ENCODE measurements at regions not wholly inside any gene's neighbourhood (a gene's known extent, or its start where the extent isn't known, plus 50 kb on each side); places are given as distances from the start of the nearest gene placed in this dataset.
"Not testable (repeated sequence)": the region's sequence is repeated elsewhere in the genome, so short reads cannot be mapped to it uniquely, and the experiment has no call there.

GRCh38 chr18:1104181-1104881 lies 199.7 kb downstream of the ADCYAP1 start:
- H3K27me3 ChIP-seq (ENCODE audit: control insufficient read depth in 2 of 2, insufficient read depth in 1 of 2, low read length in 1 of 2), result no peaks in the 10 kb centered on the region
- DNase-seq (ENCODE audit: low read depth in 6 of 9, low spot score in 9 of 9), result no peak
- WGBS, result 88% methylated on average over 4 of the region's 4 CpGs

GRCh38 chr18:1124495-1124894 lies 219.8 kb downstream of the ADCYAP1 start:
- Histone ChIP-seq H3K27ac (ENCODE audit: low read depth in 1 of 2, low read length in 1 of 2) (no peak overlapping the region), H3K9me3 (ENCODE audit: control insufficient read depth in 2 of 2, insufficient read depth in 1 of 2, low read length in 1 of 2) (no peaks in the 10 kb centered on the region), H3K4me1 (ENCODE audit: control insufficient read depth in 2 of 2, insufficient read depth in 2 of 2, low read length in 2 of 2) (no peaks in the 10 kb centered on the region), H3K36me3 (ENCODE audit: control insufficient read depth in 2 of 2, insufficient read depth in 2 of 2, low read length in 1 of 2) (no peaks in the 10 kb centered on the region), H3K4me3 (ENCODE audit: low read length in 2 of 2) (no peak overlapping the region), H3K27me3 (ENCODE audit: control insufficient read depth in 2 of 2, insufficient read depth in 1 of 2, low read length in 1 of 2) (no peaks in the 10 kb centered on the region)
- no peak for DNase-seq (ENCODE audit: low read depth in 6 of 9, low spot score in 9 of 9)
- 96% methylated on average over 2 of the region's 2 CpGs for WGBS

More at GRCh38 chr18:1104181-1104881, 199.7 kb downstream of the ADCYAP1 start:
- no peaks in the 10 kb centered on the region for H3K4me1 ChIP-seq (ENCODE audit: control insufficient read depth in 2 of 2, insufficient read depth in 2 of 2, low read length in 2 of 2)
- no peak overlapping the region for H3K27ac ChIP-seq (ENCODE audit: low read depth in 1 of 2, low read length in 1 of 2)
- H3K9me3 ChIP-seq (ENCODE audit: control insufficient read depth in 2 of 2, insufficient read depth in 1 of 2, low read length in 1 of 2), result no peaks in the 10 kb centered on the region
- H3K4me3 ChIP-seq (ENCODE audit: low read length in 2 of 2), result no peak overlapping the region
- no peaks in the 10 kb centered on the region for H3K36me3 ChIP-seq (ENCODE audit: control insufficient read depth in 2 of 2, insufficient read depth in 2 of 2, low read length in 1 of 2)

DNA sequence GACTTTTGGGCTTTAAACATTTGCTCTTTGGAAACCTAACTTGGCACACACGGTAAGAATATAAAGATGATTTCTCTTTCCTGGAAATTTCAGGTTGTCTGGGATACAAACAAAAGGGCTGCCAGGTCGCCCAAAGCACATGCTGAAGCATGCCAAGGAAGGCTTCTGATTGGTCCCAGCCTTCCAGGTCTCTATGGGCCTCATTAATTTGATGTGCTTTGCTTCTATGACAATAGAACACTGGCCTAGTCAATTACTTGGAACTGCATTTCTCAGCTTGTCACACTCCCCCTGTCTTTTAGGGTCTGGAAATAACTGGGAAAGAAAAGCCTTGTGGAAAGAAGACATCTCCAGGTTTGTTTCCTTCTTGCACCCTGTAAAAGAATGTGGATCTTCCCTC lies 228.9 kb downstream of the ADCYAP1 start:
- 72% methylated on average over 2 of the region's 2 CpGs for WGBS
- H3K4me3 ChIP-seq (ENCODE audit: low read length in 2 of 2), result no peak overlapping the region
- no peaks in the 10 kb centered on the region for H3K4me1 ChIP-seq (ENCODE audit: control insufficient read depth in 2 of 2, insufficient read depth in 2 of 2, low read length in 2 of 2)
- H3K27me3 ChIP-seq (ENCODE audit: control insufficient read depth in 2 of 2, insufficient read depth in 1 of 2, low read length in 1 of 2), result no peaks in the 10 kb centered on the region
- DNase-seq (ENCODE audit: low read depth in 6 of 9, low spot score in 9 of 9), result no peak
- H3K9me3 ChIP-seq (ENCODE audit: control insufficient read depth in 2 of 2, insufficient read depth in 1 of 2, low read length in 1 of 2), result no peaks in the 10 kb centered on the region
- H3K36me3 ChIP-seq (ENCODE audit: control insufficient read depth in 2 of 2, insufficient read depth in 2 of 2, low read length in 1 of 2), result no peaks in the 10 kb centered on the region
- no peak overlapping the region for H3K27ac ChIP-seq (ENCODE audit: low read depth in 1 of 2, low read length in 1 of 2)

- WGBS, result 84% methylated on average over 1 of the region's 1 CpG
- DNase-seq (ENCODE audit: low read depth in 6 of 9, low spot score in 9 of 9), result no peak
- Histone ChIP-seq H3K4me3 (ENCODE audit: low read length in 2 of 2) (no peak overlapping the region), H3K27me3 (ENCODE audit: control insufficient read depth in 2 of 2, insufficient read depth in 1 of 2, low read length in 1 of 2) (no peaks in the 10 kb centered on the region), H3K9me3 (ENCODE audit: control insufficient read depth in 2 of 2, insufficient read depth in 1 of 2, low read length in 1 of 2) (peaks cover 0 to 16% of the 10 kb centered on the region in 2 donors), H3K4me1 (ENCODE audit: control insufficient read depth in 2 of 2, insufficient read depth in 2 of 2, low read length in 2 of 2) (no peaks in the 10 kb centered on the region), H3K27ac (ENCODE audit: low read depth in 1 of 2, low read length in 1 of 2) (no peak overlapping the region), H3K36me3 (ENCODE audit: control insufficient read depth in 2 of 2, insufficient read depth in 2 of 2, low read length in 1 of 2) (no peaks in the 10 kb centered on the region)
Observed at GRCh38 chr18:1147730-1148129, 243.1 kb downstream of the ADCYAP1 start.

DNA sequence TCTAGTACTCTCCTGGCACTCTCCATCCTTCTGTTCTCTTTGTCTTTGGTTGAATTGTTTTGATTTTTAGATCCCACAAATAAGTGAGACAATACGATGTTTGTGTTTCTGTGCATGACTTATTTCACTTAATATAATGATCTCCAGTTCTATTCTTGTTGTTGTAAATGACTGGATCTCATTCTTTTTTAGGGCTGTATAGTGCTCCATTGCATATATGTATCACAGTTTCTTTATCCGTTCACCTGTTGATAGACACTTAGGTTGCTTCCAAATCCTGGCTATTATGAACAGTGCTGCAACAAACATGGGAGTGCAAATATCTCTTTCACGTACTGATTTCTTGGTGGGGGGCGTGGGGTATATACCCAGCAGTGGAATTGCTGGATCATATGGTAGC lies 245.0 kb downstream of the ADCYAP1 start:
- DNase-seq (ENCODE audit: low read depth in 6 of 9, low spot score in 9 of 9), result no peak
- Histone ChIP-seq H3K4me3 (ENCODE audit: low read length in 2 of 2) (no peak overlapping the region), H3K27ac (ENCODE audit: low read depth in 1 of 2, low read length in 1 of 2) (no peak overlapping the region), H3K9me3 (ENCODE audit: control insufficient read depth in 2 of 2, insufficient read depth in 1 of 2, low read length in 1 of 2) (peaks cover 0 to 16% of the 10 kb centered on the region in 2 donors), H3K36me3 (ENCODE audit: control insufficient read depth in 2 of 2, insufficient read depth in 2 of 2, low read length in 1 of 2) (no peaks in the 10 kb centered on the region), H3K27me3 (ENCODE audit: control insufficient read depth in 2 of 2, insufficient read depth in 1 of 2, low read length in 1 of 2) (no peaks in the 10 kb centered on the region), H3K4me1 (ENCODE audit: control insufficient read depth in 2 of 2, insufficient read depth in 2 of 2, low read length in 2 of 2) (no peaks in the 10 kb centered on the region)
- 96% methylated on average over 4 of the region's 4 CpGs for WGBS

- no peaks in the 10 kb centered on the region for H3K27me3 ChIP-seq (ENCODE audit: control insufficient read depth in 2 of 2, insufficient read depth in 1 of 2, low read length in 1 of 2)
- peaks cover 0 to 20% of the 10 kb centered on the region in 2 donors for H3K9me3 ChIP-seq (ENCODE audit: control insufficient read depth in 2 of 2, insufficient read depth in 1 of 2, low read length in 1 of 2)
- no peaks in the 10 kb centered on the region for H3K4me1 ChIP-seq (ENCODE audit: control insufficient read depth in 2 of 2, insufficient read depth in 2 of 2, low read length in 2 of 2)
- no peak overlapping the region for H3K27ac ChIP-seq (ENCODE audit: low read depth in 1 of 2, low read length in 1 of 2)
- 70% methylated on average over 2 of the region's 2 CpGs for WGBS
- no peaks in the 10 kb centered on the region for H3K36me3 ChIP-seq (ENCODE audit: control insufficient read depth in 2 of 2, insufficient read depth in 2 of 2, low read length in 1 of 2)
- no peak for DNase-seq (ENCODE audit: low read depth in 6 of 9, low spot score in 9 of 9)
- no peak overlapping the region for H3K4me3 ChIP-seq (ENCODE audit: low read length in 2 of 2)
Observed at GRCh38 chr18:1150344-1150743, 245.7 kb downstream of the ADCYAP1 start.

GRCh38 chr18:1152958-1153357 lies 248.3 kb downstream of the ADCYAP1 start:
- H3K36me3 ChIP-seq (ENCODE audit: control insufficient read depth in 2 of 2, insufficient read depth in 2 of 2, low read length in 1 of 2); H3K4me1 ChIP-seq (ENCODE audit: control insufficient read depth in 2 of 2, insufficient read depth in 2 of 2, low read length in 2 of 2); H3K27me3 ChIP-seq (ENCODE audit: control insufficient read depth in 2 of 2, insufficient read depth in 1 of 2, low read length in 1 of 2); H3K4me3 ChIP-seq (ENCODE audit: low read length in 2 of 2); DNase-seq (ENCODE audit: low read depth in 6 of 9, low spot score in 9 of 9); H3K27ac ChIP-seq (ENCODE audit: low read depth in 1 of 2, low read length in 1 of 2): not testable (repeated sequence)
- WGBS, result 68% methylated on average over 2 of the region's 2 CpGs
- peaks cover 0 to 18% of the 10 kb centered on the region in 2 donors for H3K9me3 ChIP-seq (ENCODE audit: control insufficient read depth in 2 of 2, insufficient read depth in 1 of 2, low read length in 1 of 2)

DNA sequence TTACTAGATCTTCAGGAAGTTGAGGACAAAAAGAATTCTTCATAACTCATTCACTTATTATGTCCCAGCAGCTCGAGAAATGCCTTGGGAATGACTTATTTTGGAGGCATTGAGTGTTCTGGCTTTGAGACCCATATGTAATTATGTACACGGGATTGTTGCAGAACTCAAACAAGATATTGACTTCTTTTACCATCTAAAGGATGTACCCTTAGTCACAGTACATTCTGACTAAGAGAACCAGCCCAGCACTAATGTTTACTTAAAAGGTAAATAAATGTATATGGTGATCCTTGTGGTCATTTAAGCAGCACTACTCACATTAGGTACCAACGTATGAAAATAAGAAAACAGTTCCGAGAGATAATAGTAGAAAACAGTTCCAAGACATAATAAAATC lies 268.9 kb downstream of the ADCYAP1 start:
- Histone ChIP-seq H3K27ac (ENCODE audit: low read depth in 1 of 2, low read length in 1 of 2) (no peak overlapping the region), H3K9me3 (ENCODE audit: control insufficient read depth in 2 of 2, insufficient read depth in 1 of 2, low read length in 1 of 2) (no peaks in the 10 kb centered on the region), H3K4me3 (ENCODE audit: low read length in 2 of 2) (no peak overlapping the region), H3K4me1 (ENCODE audit: control insufficient read depth in 2 of 2, insufficient read depth in 2 of 2, low read length in 2 of 2) (no peaks in the 10 kb centered on the region), H3K36me3 (ENCODE audit: control insufficient read depth in 2 of 2, insufficient read depth in 2 of 2, low read length in 1 of 2) (no peaks in the 10 kb centered on the region), H3K27me3 (ENCODE audit: control insufficient read depth in 2 of 2, insufficient read depth in 1 of 2, low read length in 1 of 2) (no peaks in the 10 kb centered on the region)
- no peak for DNase-seq (ENCODE audit: low read depth in 6 of 9, low spot score in 9 of 9)
- 85% methylated on average over 4 of the region's 4 CpGs for WGBS

DNA sequence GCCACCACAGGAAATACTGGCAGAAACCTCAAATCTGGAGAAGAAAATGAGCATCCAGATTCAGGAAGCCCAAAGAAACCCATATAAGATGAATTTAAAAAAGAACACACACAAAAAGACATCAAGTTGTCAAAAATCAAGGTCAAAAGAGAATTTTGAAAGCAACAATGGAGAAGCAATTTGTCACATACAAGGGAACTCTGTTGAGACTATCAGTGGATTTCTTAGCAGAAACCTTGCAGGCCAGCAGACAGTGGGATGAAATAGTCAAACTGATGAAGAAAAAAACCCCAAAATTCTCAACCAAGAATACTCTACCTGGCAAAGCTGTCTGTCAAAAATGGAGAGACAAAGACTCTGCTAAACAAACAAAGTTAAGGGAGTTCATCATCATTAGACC lies 272.6 kb downstream of the ADCYAP1 start:
- no peak for DNase-seq (ENCODE audit: low read depth in 6 of 9, low spot score in 9 of 9)
- no peak overlapping the region for H3K27ac ChIP-seq (ENCODE audit: low read depth in 1 of 2, low read length in 1 of 2)
- no peaks in the 10 kb centered on the region for H3K4me1 ChIP-seq (ENCODE audit: control insufficient read depth in 2 of 2, insufficient read depth in 2 of 2, low read length in 2 of 2)
- no peaks in the 10 kb centered on the region for H3K27me3 ChIP-seq (ENCODE audit: control insufficient read depth in 2 of 2, insufficient read depth in 1 of 2, low read length in 1 of 2)
- no peaks in the 10 kb centered on the region for H3K36me3 ChIP-seq (ENCODE audit: control insufficient read depth in 2 of 2, insufficient read depth in 2 of 2, low read length in 1 of 2)
- H3K9me3 ChIP-seq (ENCODE audit: control insufficient read depth in 2 of 2, insufficient read depth in 1 of 2, low read length in 1 of 2), result no peaks in the 10 kb centered on the region
- H3K4me3 ChIP-seq (ENCODE audit: low read length in 2 of 2), result no peak overlapping the region
